ENCODE measurements at regions not wholly inside any gene's neighbourhood (a gene's known extent, or its start where the extent isn't known, plus 50 kb on each side); places are given as distances from the start of the nearest gene placed in this dataset.

GRCh38 chr13:58024103-58024502 lies 392.6 kb downstream of the PCDH17 start:
- TF ChIP-seq CTCF (IDR thresholded peaks at IDR 0.05) (no peak), POLR2A (IDR thresholded peaks at IDR 0.05) (no peak)
